LNCaP clone FGC (cell line): ENCODE measurements at regions not wholly inside any gene's neighbourhood (a gene's known extent, or its start where the extent isn't known, plus 50 kb on each side); places are given as distances from the start of the nearest gene placed in this dataset.

Source experiments
- DNase-seq: peaks from one replicate; pipeline ENCODE4 v3.0.0-alpha.2; 2011; ENCODE audit warnings: low read depth
- H3K4me3 ChIP-seq: 2 replicates; pipeline ENCODE4 v1.5.1; 2011; ENCODE audit warnings: mild to moderate bottlenecking, low read depth, low read length, control low read depth
- CTCF ChIP-seq: IDR thresholded peaks from 2 replicates; pipeline ENCODE4 v1.5.1; 2012; ENCODE audit warnings: mild to moderate bottlenecking; ENCODE audit not compliant: control insufficient read depth, insufficient read depth; ENCODE audit errors: extremely low read depth

GRCh38 chr1:98391175-98391574, 270.3 kb upstream of the SNX7 start:
- H3K4me3 ChIP-seq = no peak overlapping the region
- DNase-seq = no peak
- no peak for TF ChIP-seq CTCF

GRCh38 chr1:98389809-98390208, 271.7 kb upstream of the SNX7 start:
- DNase-seq = no peak
- no peak overlapping the region for H3K4me3 ChIP-seq
- TF ChIP-seq CTCF = no peak

GRCh38 chr1:98388441-98388840, 273.1 kb upstream of the SNX7 start:
- TF ChIP-seq CTCF = no peak
- no peak overlapping the region for H3K4me3 ChIP-seq
- DNase-seq = no peak

GRCh38 chr1:98387701-98388100, 273.8 kb upstream of the SNX7 start:
- H3K4me3 ChIP-seq = no peak overlapping the region
- TF ChIP-seq CTCF = no peak
- DNase-seq = no peak

GRCh38 chr1:98386675-98387440, 274.7 kb upstream of the SNX7 start:
- DNase-seq = no peak
- no peak overlapping the region for H3K4me3 ChIP-seq
- TF ChIP-seq CTCF = no peak

GRCh38 chr1:98385652-98386051, 275.9 kb upstream of the SNX7 start:
- no peak for DNase-seq
- H3K4me3 ChIP-seq = no peak overlapping the region
- TF ChIP-seq CTCF = no peak
